ENCODE measurements at regions not wholly inside any gene's neighbourhood (a gene's known extent, or its start where the extent isn't known, plus 50 kb on each side); places are given as distances from the start of the nearest gene placed in this dataset.

DNA sequence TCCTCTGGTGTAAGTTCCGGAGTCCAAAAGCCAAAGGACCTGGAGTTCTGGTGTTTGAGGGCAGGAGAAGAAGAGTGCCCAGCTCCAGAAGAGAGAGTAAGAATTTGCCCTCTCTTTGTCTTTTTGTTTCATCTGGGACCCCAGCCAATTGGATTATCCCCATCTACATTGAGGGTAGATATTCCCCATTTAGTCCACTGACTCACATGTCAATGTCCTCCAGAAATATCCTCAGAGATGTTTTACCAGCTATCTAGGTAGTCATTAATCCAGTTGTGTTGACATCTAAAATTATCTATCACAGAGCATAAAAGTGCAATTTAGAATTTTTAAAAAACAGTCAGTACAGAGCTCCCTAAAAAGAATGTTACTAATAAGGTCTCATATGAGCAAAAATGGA is 132.9 kb upstream of the TMEM47 start:
- TF ChIP-seq, protein P1, sequence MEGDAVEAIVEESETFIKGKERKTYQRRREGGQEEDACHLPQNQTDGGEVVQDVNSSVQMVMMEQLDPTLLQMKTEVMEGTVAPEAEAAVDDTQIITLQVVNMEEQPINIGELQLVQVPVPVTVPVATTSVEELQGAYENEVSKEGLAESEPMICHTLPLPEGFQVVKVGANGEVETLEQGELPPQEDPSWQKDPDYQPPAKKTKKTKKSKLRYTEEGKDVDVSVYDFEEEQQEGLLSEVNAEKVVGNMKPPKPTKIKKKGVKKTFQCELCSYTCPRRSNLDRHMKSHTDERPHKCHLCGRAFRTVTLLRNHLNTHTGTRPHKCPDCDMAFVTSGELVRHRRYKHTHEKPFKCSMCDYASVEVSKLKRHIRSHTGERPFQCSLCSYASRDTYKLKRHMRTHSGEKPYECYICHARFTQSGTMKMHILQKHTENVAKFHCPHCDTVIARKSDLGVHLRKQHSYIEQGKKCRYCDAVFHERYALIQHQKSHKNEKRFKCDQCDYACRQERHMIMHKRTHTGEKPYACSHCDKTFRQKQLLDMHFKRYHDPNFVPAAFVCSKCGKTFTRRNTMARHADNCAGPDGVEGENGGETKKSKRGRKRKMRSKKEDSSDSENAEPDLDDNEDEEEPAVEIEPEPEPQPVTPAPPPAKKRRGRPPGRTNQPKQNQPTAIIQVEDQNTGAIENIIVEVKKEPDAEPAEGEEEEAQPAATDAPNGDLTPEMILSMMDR (IDR thresholded peaks at IDR 0.05) = no peak
- no peak for TF ChIP-seq POLR2A (IDR thresholded peaks at IDR 0.05)

All from right lobe of liver (tissue), 4 donors.